SK-N-SH treated with all-trans-retinoic acid at 6 μM for 48 hours (cell line): ENCODE measurements at regions not wholly inside any gene's neighbourhood (a gene's known extent, or its start where the extent isn't known, plus 50 kb on each side); places are given as distances from the start of the nearest gene placed in this dataset.

Experiments used
- ATAC-seq: fragments of 200-7000 bp; cut with Tn5 transposase; 3 replicates; pipeline ENCODE4 v1.9.1; 2020; ENCODE audit warnings: mild to moderate bottlenecking, moderate library complexity
- ARNTL ChIP-seq: fragments of 450-650 bp; formaldehyde crosslinking; IDR thresholded peaks from 2 replicates; pipeline ENCODE4 v1.5.0; 2020; ENCODE audit warnings: low read depth, mild to moderate bottlenecking, moderate library complexity, borderline replicate concordance
- BACH2 ChIP-seq: fragments of 250-450 bp; sonication (Bioruptor Pico); IDR thresholded peaks from 2 replicates; pipeline ENCODE4 v1.9.0; 2021; ENCODE audit warnings: mild to moderate bottlenecking, borderline replicate concordance
- CSDC2 ChIP-seq: fragments of 250-450 bp; sonication (Bioruptor Pico); IDR thresholded peaks from 2 replicates; pipeline ENCODE4 v1.5.0; 2020; ENCODE audit warnings: mild to moderate bottlenecking, moderate library complexity
- CSRNP3 ChIP-seq: fragments of 250-450 bp; sonication (Bioruptor Pico); IDR thresholded peaks from 2 replicates; pipeline ENCODE4 v1.5.1; 2021; ENCODE audit warnings: mild to moderate bottlenecking, moderate library complexity
- ESRRG ChIP-seq: fragments of 250-450 bp; sonication (Bioruptor Pico); IDR thresholded peaks from 2 replicates; pipeline ENCODE4 v1.6.1; 2021; ENCODE audit warnings: mild to moderate bottlenecking
- ISL1 ChIP-seq: fragments of 250-450 bp; sonication (Bioruptor Pico); IDR thresholded peaks from 2 replicates; pipeline ENCODE4 v2.1.2; 2022; ENCODE audit warnings: mild to moderate bottlenecking, moderate library complexity
- OSR1 ChIP-seq: fragments of 250-450 bp; sonication (Bioruptor Pico); IDR thresholded peaks from 2 replicates; pipeline ENCODE4 v1.8.0; 2022; ENCODE audit warnings: moderate library complexity, mild to moderate bottlenecking, inconsistent platforms
- PATZ1 ChIP-seq: fragments of 250-450 bp; sonication (Bioruptor Pico); IDR thresholded peaks from 2 replicates; pipeline ENCODE4 v1.8.0; 2020; ENCODE audit warnings: mild to moderate bottlenecking, moderate library complexity, borderline replicate concordance
- POU6F1 ChIP-seq: fragments of 250-450 bp; sonication (Bioruptor Pico); IDR thresholded peaks from 2 replicates; pipeline ENCODE4 v1.8.0; 2021; ENCODE audit warnings: low read depth, mild to moderate bottlenecking, moderate library complexity, borderline replicate concordance
- PPARA ChIP-seq: fragments of 250-450 bp; sonication (Bioruptor Pico); IDR thresholded peaks from 2 replicates; pipeline ENCODE4 v1.5.0; 2020; ENCODE audit warnings: mild to moderate bottlenecking, borderline replicate concordance
- SNAI2 ChIP-seq: fragments of 250-450 bp; sonication (Bioruptor Pico); IDR thresholded peaks from 2 replicates; pipeline ENCODE4 v1.5.0; 2020; ENCODE audit warnings: mild to moderate bottlenecking, moderate library complexity
- TCF4 ChIP-seq: fragments of 250-450 bp; sonication (Bioruptor Pico); IDR thresholded peaks from 2 replicates; pipeline ENCODE4 v1.8.0; 2021; ENCODE audit warnings: mild to moderate bottlenecking, moderate library complexity, borderline replicate concordance
- TOX ChIP-seq: fragments of 250-450 bp; sonication (Bioruptor Pico); IDR thresholded peaks from 2 replicates; pipeline ENCODE4 v1.8.0; 2021; ENCODE audit warnings: mild to moderate bottlenecking, moderate library complexity, borderline replicate concordance
- ZC3H10 ChIP-seq: fragments of 250-450 bp; sonication (Bioruptor Pico); IDR thresholded peaks from 2 replicates; pipeline ENCODE4 v1.5.1; 2021; ENCODE audit warnings: mild to moderate bottlenecking, moderate library complexity
- ZFP3 ChIP-seq: fragments of 250-450 bp; sonication (Bioruptor Pico); IDR thresholded peaks from 2 replicates; pipeline ENCODE4 v1.5.0; 2020; ENCODE audit warnings: mild to moderate bottlenecking, moderate library complexity
- ZFP30 ChIP-seq: fragments of 450-650 bp; formaldehyde crosslinking; IDR thresholded peaks from 2 replicates; pipeline ENCODE4 v1.5.0; 2022; ENCODE audit warnings: mild to moderate bottlenecking, moderate library complexity
- ZNF70 ChIP-seq: fragments of 450-650 bp; formaldehyde crosslinking; IDR thresholded peaks from 2 replicates; pipeline ENCODE4 v1.5.0; 2020; ENCODE audit warnings: mild to moderate bottlenecking, moderate library complexity
- ZNF8 ChIP-seq: fragments of 450-650 bp; formaldehyde crosslinking; IDR thresholded peaks from 2 replicates; pipeline ENCODE4 v1.5.0; 2020; ENCODE audit warnings: mild to moderate bottlenecking, moderate library complexity
- TF ChIP-seq, protein P1 (sequence below): fragments of 250-450 bp; sonication (Bioruptor Pico); IDR thresholded peaks from 2 replicates; pipeline ENCODE4 v1.5.0; 2020; ENCODE audit warnings: mild to moderate bottlenecking, moderate library complexity

- TF ChIP-seq ZNF8 (CRISPR knock-in tag) (no peak), CSDC2 (CRISPR knock-in tag) (no peak), BACH2 (CRISPR knock-in tag) (no peak), POU6F1 (no peak), ZFP3 (CRISPR knock-in tag) (no peak), TOX (CRISPR knock-in tag) (no peak), ZC3H10 (no peak), SNAI2 (CRISPR knock-in tag) (no peak), ISL1 (CRISPR knock-in tag) (no peak), PATZ1 (CRISPR knock-in tag) (no peak), ZNF70 (no peak), OSR1 (CRISPR knock-in tag) (no peak), ZFP30 (CRISPR knock-in tag) (no peak)
- ATAC-seq: no peak
Observed at GRCh38 chr4:53781629-53782457, 190.6 kb upstream of the LNX1 start.

GRCh38 chr4:53780736-53781400 is 189.6 kb upstream of the LNX1 start:
- ATAC-seq: no peak
- TF ChIP-seq TOX (CRISPR knock-in tag): no peak
- no peak for TF ChIP-seq OSR1 (CRISPR knock-in tag)
- no peak for TF ChIP-seq CSRNP3 (CRISPR knock-in tag)
- TF ChIP-seq ZFP3 (CRISPR knock-in tag): no peak
- TF ChIP-seq PPARA (CRISPR knock-in tag): no peak
- TF ChIP-seq PATZ1 (CRISPR knock-in tag): no peak
- no peak for TF ChIP-seq ESRRG
- TF ChIP-seq ISL1 (CRISPR knock-in tag): no peak
- no peak for TF ChIP-seq ARNTL
- TF ChIP-seq, protein P1, sequence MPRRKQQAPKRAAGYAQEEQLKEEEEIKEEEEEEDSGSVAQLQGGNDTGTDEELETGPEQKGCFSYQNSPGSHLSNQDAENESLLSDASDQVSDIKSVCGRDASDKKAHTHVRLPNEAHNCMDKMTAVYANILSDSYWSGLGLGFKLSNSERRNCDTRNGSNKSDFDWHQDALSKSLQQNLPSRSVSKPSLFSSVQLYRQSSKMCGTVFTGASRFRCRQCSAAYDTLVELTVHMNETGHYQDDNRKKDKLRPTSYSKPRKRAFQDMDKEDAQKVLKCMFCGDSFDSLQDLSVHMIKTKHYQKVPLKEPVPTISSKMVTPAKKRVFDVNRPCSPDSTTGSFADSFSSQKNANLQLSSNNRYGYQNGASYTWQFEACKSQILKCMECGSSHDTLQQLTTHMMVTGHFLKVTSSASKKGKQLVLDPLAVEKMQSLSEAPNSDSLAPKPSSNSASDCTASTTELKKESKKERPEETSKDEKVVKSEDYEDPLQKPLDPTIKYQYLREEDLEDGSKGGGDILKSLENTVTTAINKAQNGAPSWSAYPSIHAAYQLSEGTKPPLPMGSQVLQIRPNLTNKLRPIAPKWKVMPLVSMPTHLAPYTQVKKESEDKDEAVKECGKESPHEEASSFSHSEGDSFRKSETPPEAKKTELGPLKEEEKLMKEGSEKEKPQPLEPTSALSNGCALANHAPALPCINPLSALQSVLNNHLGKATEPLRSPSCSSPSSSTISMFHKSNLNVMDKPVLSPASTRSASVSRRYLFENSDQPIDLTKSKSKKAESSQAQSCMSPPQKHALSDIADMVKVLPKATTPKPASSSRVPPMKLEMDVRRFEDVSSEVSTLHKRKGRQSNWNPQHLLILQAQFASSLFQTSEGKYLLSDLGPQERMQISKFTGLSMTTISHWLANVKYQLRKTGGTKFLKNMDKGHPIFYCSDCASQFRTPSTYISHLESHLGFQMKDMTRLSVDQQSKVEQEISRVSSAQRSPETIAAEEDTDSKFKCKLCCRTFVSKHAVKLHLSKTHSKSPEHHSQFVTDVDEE (CRISPR knock-in tag): no peak
- TF ChIP-seq, all 23 proteins: peak for 0

DNA sequence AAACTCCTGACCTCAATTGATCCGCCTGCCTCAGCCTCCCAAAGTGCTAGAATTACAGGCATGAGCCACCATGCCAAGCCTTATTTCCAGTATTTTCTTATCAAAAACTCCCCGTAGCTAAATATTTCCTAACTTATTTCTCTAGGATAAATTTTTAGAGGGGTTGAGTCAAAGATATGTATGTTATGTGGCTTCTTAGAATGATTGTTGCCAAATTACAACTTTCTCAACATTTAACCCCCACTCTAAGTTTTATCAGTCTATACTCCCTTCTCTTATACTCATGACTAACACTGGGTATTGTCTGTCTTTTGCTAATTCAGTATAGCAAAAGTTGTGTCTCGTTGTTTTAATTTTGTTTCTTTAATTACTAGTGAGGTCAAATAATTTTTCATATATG is 187.7 kb upstream of the LNX1 start:
- TF ChIP-seq ZFP30 (CRISPR knock-in tag) (no peak), POU6F1 (no peak), SNAI2 (CRISPR knock-in tag) (no peak), BACH2 (CRISPR knock-in tag) (no peak), ZC3H10 (no peak), TCF4 (CRISPR knock-in tag) (no peak)
- TF ChIP-seq, all 23 proteins: peak for 0
- ATAC-seq: no peak
